SK-N-SH treated with all-trans-retinoic acid at 6 μM for 48 hours (cell line): ENCODE measurements at regions not wholly inside any gene's neighbourhood (a gene's known extent, or its start where the extent isn't known, plus 50 kb on each side); places are given as distances from the start of the nearest gene placed in this dataset.

Experiments
- PPARA ChIP-seq: fragments of 250-450 bp; sonication (Bioruptor Pico); IDR thresholded peaks from 2 replicates; pipeline ENCODE4 v1.5.0; 2020; ENCODE audit warnings: mild to moderate bottlenecking, borderline replicate concordance
- ZFP3 ChIP-seq: fragments of 250-450 bp; sonication (Bioruptor Pico); IDR thresholded peaks from 2 replicates; pipeline ENCODE4 v1.5.0; 2020; ENCODE audit warnings: mild to moderate bottlenecking, moderate library complexity
- ZFP30 ChIP-seq: fragments of 450-650 bp; formaldehyde crosslinking; IDR thresholded peaks from 2 replicates; pipeline ENCODE4 v1.5.0; 2022; ENCODE audit warnings: mild to moderate bottlenecking, moderate library complexity
- TF ChIP-seq, protein P1 (sequence below): fragments of 250-450 bp; sonication (Bioruptor Pico); IDR thresholded peaks from 2 replicates; pipeline ENCODE4 v1.8.0; 2021; ENCODE audit warnings: low read depth, mild to moderate bottlenecking, moderate library complexity, borderline replicate concordance

DNA sequence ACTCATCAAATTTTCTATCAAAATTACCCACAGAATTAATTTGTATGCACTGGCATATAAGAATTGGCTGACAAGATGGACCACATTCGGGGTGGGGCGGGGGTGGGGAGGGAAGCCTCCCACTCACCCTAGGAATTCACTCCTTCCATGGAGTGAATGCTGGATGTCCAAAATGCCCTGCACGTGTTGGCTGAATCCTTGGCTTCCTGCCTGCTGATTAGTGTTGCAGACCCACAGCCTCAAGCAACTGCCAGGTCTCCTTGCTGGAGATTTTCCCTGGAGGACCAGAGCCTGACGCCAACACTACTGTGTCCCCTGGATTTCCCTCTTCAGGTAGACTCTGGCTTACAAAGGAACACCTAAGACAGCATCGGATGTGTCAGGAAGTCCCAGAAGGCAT, 575.7 kb upstream of the CDH11 start:
- no peak for TF ChIP-seq PPARA
- TF ChIP-seq ZFP3 (CRISPR knock-in tag) = no peak
- no peak for TF ChIP-seq ZFP30 (CRISPR knock-in tag)
- TF ChIP-seq, protein P1, sequence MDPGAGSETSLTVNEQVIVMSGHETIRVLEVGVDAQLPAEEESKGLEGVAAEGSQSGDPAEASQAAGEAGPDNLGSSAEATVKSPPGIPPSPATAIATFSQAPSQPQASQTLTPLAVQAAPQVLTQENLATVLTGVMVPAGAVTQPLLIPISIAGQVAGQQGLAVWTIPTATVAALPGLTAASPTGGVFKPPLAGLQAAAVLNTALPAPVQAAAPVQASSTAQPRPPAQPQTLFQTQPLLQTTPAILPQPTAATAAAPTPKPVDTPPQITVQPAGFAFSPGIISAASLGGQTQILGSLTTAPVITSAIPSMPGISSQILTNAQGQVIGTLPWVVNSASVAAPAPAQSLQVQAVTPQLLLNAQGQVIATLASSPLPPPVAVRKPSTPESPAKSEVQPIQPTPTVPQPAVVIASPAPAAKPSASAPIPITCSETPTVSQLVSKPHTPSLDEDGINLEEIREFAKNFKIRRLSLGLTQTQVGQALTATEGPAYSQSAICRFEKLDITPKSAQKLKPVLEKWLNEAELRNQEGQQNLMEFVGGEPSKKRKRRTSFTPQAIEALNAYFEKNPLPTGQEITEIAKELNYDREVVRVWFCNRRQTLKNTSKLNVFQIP (CRISPR knock-in tag) = no peak
